ENCODE measurements at regions not wholly inside any gene's neighbourhood (a gene's known extent, or its start where the extent isn't known, plus 50 kb on each side); places are given as distances from the start of the nearest gene placed in this dataset.

- H3K36me3 ChIP-seq: no peaks in the 10 kb centered on the region
- no peaks in the 10 kb centered on the region for H3K4me1 ChIP-seq
- no peaks in the 10 kb centered on the region for H3K27me3 ChIP-seq (replicated peaks in 1 of 7)
- intact Hi-C loops (cut with DNase I; ENCODE audit: low total_unique reads): no loop called here
- TF ChIP-seq POLR2AphosphoS5 (IDR thresholded peaks at IDR 0.05) (no peak), CTCF (IDR thresholded peaks at IDR 0.05 in 8 of 11, conservative IDR thresholded peaks at IDR 0.05 in 3 of 11) (no peak), POLR2A (IDR thresholded peaks at IDR 0.05) (no peak)
- WGBS, 5 donors: 72 to 90% (median 84%) methylated on average over 1 of the region's 1 CpG
- H3K27ac ChIP-seq: no peak overlapping the region
- no peak overlapping the region for H3K4me3 ChIP-seq
- no peaks in the 10 kb centered on the region for H3K9me3 ChIP-seq
- DNase-seq: no peak
These were observed 353.0 kb downstream of the BTG1 start for GRCh38 chr12:91792597-91792996.

GRCh38 chr12:91786499-91787272 lies 359.0 kb downstream of the BTG1 start:
- H3K36me3 ChIP-seq: no peaks in the 10 kb centered on the region
- no peaks in the 10 kb centered on the region for H3K9me3 ChIP-seq
- H3K27ac ChIP-seq: no peak overlapping the region
- WGBS, 5 donors: 88 to 93% (median 90%) methylated on average over 2 of the region's 2 CpGs
- H3K27me3 ChIP-seq (replicated peaks in 1 of 7): no peaks in the 10 kb centered on the region
- intact Hi-C loops (cut with DNase I; ENCODE audit: low total_unique reads): no loop called here
- DNase-seq: no peak
- TF ChIP-seq CTCF (IDR thresholded peaks at IDR 0.05 in 8 of 11, conservative IDR thresholded peaks at IDR 0.05 in 3 of 11) (no peak), POLR2A (IDR thresholded peaks at IDR 0.05) (no peak), POLR2AphosphoS5 (IDR thresholded peaks at IDR 0.05) (no peak)
- H3K4me3 ChIP-seq: no peak overlapping the region
- no peaks in the 10 kb centered on the region for H3K4me1 ChIP-seq

GRCh38 chr12:91785655-91786498 lies 359.8 kb downstream of the BTG1 start:
- WGBS, 5 donors: 66 to 83% (median 75%) methylated on average over 6 of the region's 6 CpGs
- DNase-seq: no peak
- Histone ChIP-seq H3K27ac (no peak overlapping the region), H3K9me3 (no peaks in the 10 kb centered on the region), H3K4me3 (no peak overlapping the region), H3K4me1 (no peaks in the 10 kb centered on the region), H3K36me3 (no peaks in the 10 kb centered on the region), H3K27me3 (replicated peaks in 1 of 7) (no peaks in the 10 kb centered on the region)
- TF ChIP-seq POLR2AphosphoS5 (IDR thresholded peaks at IDR 0.05) (no peak), POLR2A (IDR thresholded peaks at IDR 0.05) (no peak), CTCF (IDR thresholded peaks at IDR 0.05 in 8 of 11, conservative IDR thresholded peaks at IDR 0.05 in 3 of 11) (no peak)
- intact Hi-C loops (cut with DNase I; ENCODE audit: low total_unique reads): no loop called here

GRCh38 chr12:91781114-91781513 lies 364.5 kb downstream of the BTG1 start:
- Histone ChIP-seq H3K9me3 (no peaks in the 10 kb centered on the region), H3K36me3 (no peaks in the 10 kb centered on the region), H3K4me1 (peaks cover 12 to 25% (median 20%) of the 10 kb centered on the region in 6 donors), H3K4me3 (no peak overlapping the region), H3K27me3 (replicated peaks in 1 of 7) (no peaks in the 10 kb centered on the region), H3K27ac (no peak overlapping the region)
- intact Hi-C loops (cut with DNase I; ENCODE audit: low total_unique reads): no loop called here
- no peak for TF ChIP-seq POLR2A (IDR thresholded peaks at IDR 0.05)
- TF ChIP-seq CTCF (IDR thresholded peaks at IDR 0.05 in 8 of 11, conservative IDR thresholded peaks at IDR 0.05 in 3 of 11): no peak
- no peak for TF ChIP-seq POLR2AphosphoS5 (IDR thresholded peaks at IDR 0.05)
- DNase-seq: no peak
- 90 to 99% (median 94%) methylated on average over 2 of the region's 2 CpGs for WGBS, 5 donors
